RWPE2 (cell line): ENCODE measurements at regions not wholly inside any gene's neighbourhood (a gene's known extent, or its start where the extent isn't known, plus 50 kb on each side); places are given as distances from the start of the nearest gene placed in this dataset.
A peak's percentile ranks its signal among the peaks of the same experiment; 100 is the strongest.

ENCODE experiments used
- ATAC-seq: fragments of 200-7000 bp; cut with Tn5 transposase; 3 replicates; pipeline ENCODE4 v1.9.1; 2021; ENCODE audit warnings: low read depth
- DNase-seq: peaks from one replicate; pipeline ENCODE4 v3.0.0-alpha.2; 2020; ENCODE audit warnings: low spot score
- H3K27ac ChIP-seq: fragments of 450-650 bp; 2 replicates; pipeline ENCODE4 v1.5.1; 2017; ENCODE audit warnings: mild to moderate bottlenecking; ENCODE audit not compliant: poor library complexity, severe bottlenecking
- H3K27me3 ChIP-seq: fragments of 250-450 bp; sonication (Bioruptor Pico); 2 replicates; pipeline ENCODE4 v1.5.1; 2021; ENCODE audit warnings: mild to moderate bottlenecking, moderate library complexity; ENCODE audit not compliant: insufficient read depth, poor library complexity, severe bottlenecking
- H3K36me3 ChIP-seq: fragments of 250-450 bp; sonication (Bioruptor Pico); 2 replicates; pipeline ENCODE4 v1.5.1; 2020; ENCODE audit warnings: low read depth, mild to moderate bottlenecking, moderate library complexity
- H3K4me1 ChIP-seq: fragments of 250-450 bp; sonication (Bioruptor Pico); 2 replicates; pipeline ENCODE4 v1.5.1; 2021; ENCODE audit warnings: mild to moderate bottlenecking, moderate library complexity; ENCODE audit not compliant: insufficient read depth, poor library complexity, severe bottlenecking
- H3K4me3 ChIP-seq: fragments of 250-450 bp; sonication (Bioruptor Pico); 2 replicates; pipeline ENCODE4 v1.5.1; 2021; ENCODE audit warnings: mild to moderate bottlenecking, moderate library complexity; ENCODE audit not compliant: severe bottlenecking
- H3K9me3 ChIP-seq: fragments of 250-450 bp; sonication (Bioruptor Pico); 2 replicates; pipeline ENCODE4 v1.5.1; 2021; ENCODE audit warnings: mild to moderate bottlenecking, moderate library complexity; ENCODE audit not compliant: severe bottlenecking
- TF ChIP-seq, protein P1 (sequence below): fragments of 450-650 bp; IDR thresholded peaks from one replicate; pipeline ENCODE4 v1.5.1; 2017; ENCODE audit warnings: mild to moderate bottlenecking, moderate library complexity; ENCODE audit not compliant: poor library complexity, severe bottlenecking

- no peak overlapping the region for H3K4me3 ChIP-seq
- no peaks in the 10 kb centered on the region for H3K9me3 ChIP-seq
- no peak overlapping the region for H3K27ac ChIP-seq
- no peaks in the 10 kb centered on the region for H3K36me3 ChIP-seq
- no peaks in the 10 kb centered on the region for H3K4me1 ChIP-seq
- ATAC-seq, result no peak
- no peak for DNase-seq
- no peaks in the 10 kb centered on the region for H3K27me3 ChIP-seq
- TF ChIP-seq, protein P1, sequence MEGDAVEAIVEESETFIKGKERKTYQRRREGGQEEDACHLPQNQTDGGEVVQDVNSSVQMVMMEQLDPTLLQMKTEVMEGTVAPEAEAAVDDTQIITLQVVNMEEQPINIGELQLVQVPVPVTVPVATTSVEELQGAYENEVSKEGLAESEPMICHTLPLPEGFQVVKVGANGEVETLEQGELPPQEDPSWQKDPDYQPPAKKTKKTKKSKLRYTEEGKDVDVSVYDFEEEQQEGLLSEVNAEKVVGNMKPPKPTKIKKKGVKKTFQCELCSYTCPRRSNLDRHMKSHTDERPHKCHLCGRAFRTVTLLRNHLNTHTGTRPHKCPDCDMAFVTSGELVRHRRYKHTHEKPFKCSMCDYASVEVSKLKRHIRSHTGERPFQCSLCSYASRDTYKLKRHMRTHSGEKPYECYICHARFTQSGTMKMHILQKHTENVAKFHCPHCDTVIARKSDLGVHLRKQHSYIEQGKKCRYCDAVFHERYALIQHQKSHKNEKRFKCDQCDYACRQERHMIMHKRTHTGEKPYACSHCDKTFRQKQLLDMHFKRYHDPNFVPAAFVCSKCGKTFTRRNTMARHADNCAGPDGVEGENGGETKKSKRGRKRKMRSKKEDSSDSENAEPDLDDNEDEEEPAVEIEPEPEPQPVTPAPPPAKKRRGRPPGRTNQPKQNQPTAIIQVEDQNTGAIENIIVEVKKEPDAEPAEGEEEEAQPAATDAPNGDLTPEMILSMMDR, result no peak
These were observed 231.3 kb upstream of the RHOBTB1 start for GRCh38 chr10:61175316-61175715.

DNA sequence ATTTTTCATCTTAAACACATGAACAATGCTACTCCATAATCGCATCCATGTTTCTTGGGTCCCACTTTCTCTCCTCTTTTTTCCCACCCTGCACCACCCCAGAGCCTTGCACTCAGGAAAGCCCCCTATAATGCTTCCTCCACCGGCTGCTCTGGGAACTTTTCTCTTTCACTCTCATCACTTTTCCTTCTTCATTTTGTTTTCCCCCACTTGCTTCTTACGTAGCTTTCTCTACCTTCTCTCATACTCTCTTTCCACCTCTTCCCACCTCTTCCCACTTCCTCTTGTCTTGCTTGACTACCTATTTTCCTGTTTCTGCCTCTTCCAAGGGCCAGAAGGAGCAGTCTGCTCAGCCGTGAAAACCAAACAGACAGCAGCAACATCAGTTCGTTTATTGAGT is 229.5 kb upstream of the RHOBTB1 start:
- no peak for DNase-seq
- H3K27ac ChIP-seq, result no peak overlapping the region
- TF ChIP-seq, protein P1, result no peak
- H3K9me3 ChIP-seq, result no peaks in the 10 kb centered on the region
- H3K4me1 ChIP-seq, result no peaks in the 10 kb centered on the region
- no peaks in the 10 kb centered on the region for H3K27me3 ChIP-seq
- H3K36me3 ChIP-seq, result no peaks in the 10 kb centered on the region
- no peak overlapping the region for H3K4me3 ChIP-seq
- no peak for ATAC-seq

DNA sequence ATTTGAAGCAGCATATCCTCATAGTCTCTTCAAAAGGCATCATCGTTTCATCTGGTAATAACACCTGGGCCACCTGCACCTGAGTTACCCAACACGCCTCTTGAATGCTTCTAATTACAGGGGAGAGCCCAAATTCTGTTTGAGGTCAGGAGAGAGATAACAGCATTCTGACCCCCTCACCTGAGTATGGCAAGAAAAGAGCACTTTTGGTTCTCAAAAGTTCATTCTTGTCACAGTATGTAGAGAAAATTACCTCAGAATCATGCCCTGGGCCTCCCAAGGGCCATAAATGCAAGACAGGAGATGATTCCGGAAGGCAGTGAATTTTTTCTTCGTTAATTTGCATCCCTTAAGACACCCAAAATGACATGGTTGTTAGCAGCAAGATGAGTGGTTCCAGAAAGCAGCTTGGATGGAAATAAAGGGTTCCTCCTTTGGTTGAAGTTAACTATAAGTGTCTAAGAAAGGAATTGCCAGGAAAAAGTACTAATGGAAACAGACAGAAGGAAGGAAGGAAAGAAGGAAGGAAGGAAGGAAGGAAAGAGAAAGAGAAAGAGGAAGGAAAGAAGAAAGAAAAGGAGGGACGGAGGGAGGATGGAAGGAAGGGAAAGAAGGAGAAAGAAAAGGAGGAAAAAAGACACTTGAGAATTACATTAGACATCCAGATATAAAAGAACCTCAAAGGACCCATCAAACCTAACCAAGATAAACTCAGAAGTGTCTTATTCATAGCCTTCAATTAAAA is 228.4 kb upstream of the RHOBTB1 start:
- no peak overlapping the region for H3K4me3 ChIP-seq
- no peak overlapping the region for H3K27ac ChIP-seq
- TF ChIP-seq, protein P1, result no peak
- H3K9me3 ChIP-seq, result no peaks in the 10 kb centered on the region
- no peaks in the 10 kb centered on the region for H3K4me1 ChIP-seq
- no peaks in the 10 kb centered on the region for H3K36me3 ChIP-seq
- ATAC-seq (no peak), DNase-seq (no peak)
- no peaks in the 10 kb centered on the region for H3K27me3 ChIP-seq

- TF ChIP-seq, protein P1, result no peak
- no peak overlapping the region for H3K4me3 ChIP-seq
- H3K27ac ChIP-seq, result no peak overlapping the region
- H3K4me1 ChIP-seq, result no peaks in the 10 kb centered on the region
- H3K27me3 ChIP-seq, result no peaks in the 10 kb centered on the region
- H3K9me3 ChIP-seq, result no peaks in the 10 kb centered on the region
- ATAC-seq, result no peak
- no peaks in the 10 kb centered on the region for H3K36me3 ChIP-seq
- no peak for DNase-seq
These were observed 226.6 kb upstream of the RHOBTB1 start for GRCh38 chr10:61170594-61170993.

- ATAC-seq (no peak), DNase-seq (no peak)
- TF ChIP-seq, protein P1, result peak; percentile 2
- Histone ChIP-seq H3K4me1 (no peaks in the 10 kb centered on the region), H3K9me3 (no peaks in the 10 kb centered on the region), H3K27me3 (no peaks in the 10 kb centered on the region), H3K27ac (no peak overlapping the region), H3K36me3 (no peaks in the 10 kb centered on the region), H3K4me3 (no peak overlapping the region)
These were observed 225.3 kb upstream of the RHOBTB1 start for GRCh38 chr10:61169294-61169693.
